GM12874 (cell line): ENCODE measurements at regions not wholly inside any gene's neighbourhood (a gene's known extent, or its start where the extent isn't known, plus 50 kb on each side); places are given as distances from the start of the nearest gene placed in this dataset.

Experiments
- CTCF ChIP-seq: IDR thresholded peaks from 2 replicates; pipeline ENCODE4 v1.5.1; 2011; ENCODE audit warnings: low read depth, mild to moderate bottlenecking, control low read depth, low read length, moderate library complexity; ENCODE audit not compliant: insufficient read depth

GRCh38 chr1:104617474-104617873 lies 867.8 kb downstream of the AMY1C start:
- TF ChIP-seq CTCF = no peak

- TF ChIP-seq CTCF = no peak
Observed at GRCh38 chr1:104621221-104621620, 871.5 kb downstream of the AMY1C start.

- TF ChIP-seq CTCF = no peak
Observed at GRCh38 chr1:104624538-104624937, 874.8 kb downstream of the AMY1C start.

GRCh38 chr1:104629589-104629988 lies 879.9 kb downstream of the AMY1C start:
- no peak for TF ChIP-seq CTCF

GRCh38 chr1:104630567-104631149 lies 881.0 kb downstream of the AMY1C start:
- no peak for TF ChIP-seq CTCF

GRCh38 chr1:104636581-104636980 lies 886.9 kb downstream of the AMY1C start:
- TF ChIP-seq CTCF = no peak

GRCh38 chr1:104646233-104646632 lies 896.5 kb downstream of the AMY1C start:
- TF ChIP-seq CTCF = no peak
